SK-N-MC (cell line): ENCODE measurements at regions not wholly inside any gene's neighbourhood (a gene's known extent, or its start where the extent isn't known, plus 50 kb on each side); places are given as distances from the start of the nearest gene placed in this dataset.

Experiments
- EZH2 ChIP-seq: fragments of 200-600 bp; sonication (generic); IDR thresholded peaks from one replicate; pipeline ENCODE4 v1.6.1; 2017; ENCODE audit warnings: antibody characterized with exemption
- FOXP2 ChIP-seq: optimal IDR thresholded peaks from 2 replicates; pipeline ENCODE3; 2011; ENCODE audit warnings: mild to moderate bottlenecking, moderate library complexity; ENCODE audit not compliant: insufficient read depth; ENCODE audit errors: extremely low read length, control extremely low read depth
- POLR2AphosphoS5 ChIP-seq: IDR thresholded peaks from 2 replicates; pipeline ENCODE4 v1.6.1; 2012; ENCODE audit warnings: mild to moderate bottlenecking, low read depth, low read length, borderline replicate concordance

DNA sequence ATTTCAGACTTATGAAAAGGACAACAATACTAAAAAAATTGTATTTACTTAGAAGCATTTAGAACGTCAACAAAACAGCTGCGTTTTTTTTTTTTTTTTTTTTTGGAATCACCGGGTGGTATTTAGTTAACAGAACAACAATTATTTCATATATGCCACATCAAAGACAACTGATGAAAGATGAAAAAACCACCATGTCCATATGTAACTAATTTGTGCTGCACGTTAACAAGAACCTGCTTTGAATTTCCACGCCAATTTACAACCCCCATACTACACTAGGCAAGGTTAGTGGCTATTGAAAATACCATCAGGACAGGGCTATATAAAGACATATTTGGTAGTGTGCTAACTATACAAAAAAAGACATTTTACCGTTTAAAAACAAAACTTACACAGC is 189.3 kb upstream of the ROBO1 start:
- TF ChIP-seq EZH2 (no peak), FOXP2 (no peak), POLR2AphosphoS5 (no peak)
